ENCODE measurements at regions not wholly inside any gene's neighbourhood (a gene's known extent, or its start where the extent isn't known, plus 50 kb on each side); places are given as distances from the start of the nearest gene placed in this dataset.

DNA sequence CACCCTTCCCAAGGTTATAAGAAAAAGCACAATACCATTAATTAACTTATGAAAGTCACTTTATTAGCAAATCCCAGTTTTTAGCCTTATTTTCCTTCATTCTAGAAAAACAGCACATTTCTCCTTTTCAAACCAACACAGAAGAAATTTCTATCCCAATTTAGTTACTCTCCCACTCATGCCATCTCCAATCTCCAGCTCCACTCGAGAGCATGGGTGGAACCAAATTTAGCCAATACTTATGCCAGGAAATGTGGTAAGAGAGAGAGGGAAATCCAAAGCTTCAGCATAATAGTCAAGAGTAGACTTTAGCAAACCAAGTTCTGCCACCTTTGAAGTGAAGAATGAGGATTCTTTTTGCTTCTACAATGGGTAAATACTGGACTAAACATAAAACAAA, 288.8 kb downstream of the KIF2B start:
- Histone ChIP-seq H3K27me3 (no peaks in the 10 kb centered on the region), H3K4me1 (no peaks in the 10 kb centered on the region), H3K4me3 (no peak overlapping the region), H3K27ac (no peak overlapping the region), H3K36me3 (no peaks in the 10 kb centered on the region), H3K9me3 (peaks cover 0 to 10% (median 0%) of the 10 kb centered on the region in 12 donors)
- 26 to 37% (median 34%) methylated on average over 1 of the region's 1 CpG for WGBS, 4 donors
- TF ChIP-seq POLR2A (IDR thresholded peaks at IDR 0.05) = no peak
- TF ChIP-seq, protein P1, sequence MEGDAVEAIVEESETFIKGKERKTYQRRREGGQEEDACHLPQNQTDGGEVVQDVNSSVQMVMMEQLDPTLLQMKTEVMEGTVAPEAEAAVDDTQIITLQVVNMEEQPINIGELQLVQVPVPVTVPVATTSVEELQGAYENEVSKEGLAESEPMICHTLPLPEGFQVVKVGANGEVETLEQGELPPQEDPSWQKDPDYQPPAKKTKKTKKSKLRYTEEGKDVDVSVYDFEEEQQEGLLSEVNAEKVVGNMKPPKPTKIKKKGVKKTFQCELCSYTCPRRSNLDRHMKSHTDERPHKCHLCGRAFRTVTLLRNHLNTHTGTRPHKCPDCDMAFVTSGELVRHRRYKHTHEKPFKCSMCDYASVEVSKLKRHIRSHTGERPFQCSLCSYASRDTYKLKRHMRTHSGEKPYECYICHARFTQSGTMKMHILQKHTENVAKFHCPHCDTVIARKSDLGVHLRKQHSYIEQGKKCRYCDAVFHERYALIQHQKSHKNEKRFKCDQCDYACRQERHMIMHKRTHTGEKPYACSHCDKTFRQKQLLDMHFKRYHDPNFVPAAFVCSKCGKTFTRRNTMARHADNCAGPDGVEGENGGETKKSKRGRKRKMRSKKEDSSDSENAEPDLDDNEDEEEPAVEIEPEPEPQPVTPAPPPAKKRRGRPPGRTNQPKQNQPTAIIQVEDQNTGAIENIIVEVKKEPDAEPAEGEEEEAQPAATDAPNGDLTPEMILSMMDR (IDR thresholded peaks at IDR 0.05) = no peak
- DNase-seq (no peak), ATAC-seq (no peak)
- intact Hi-C loops (cut with DNase I) = no loop called here

DNA sequence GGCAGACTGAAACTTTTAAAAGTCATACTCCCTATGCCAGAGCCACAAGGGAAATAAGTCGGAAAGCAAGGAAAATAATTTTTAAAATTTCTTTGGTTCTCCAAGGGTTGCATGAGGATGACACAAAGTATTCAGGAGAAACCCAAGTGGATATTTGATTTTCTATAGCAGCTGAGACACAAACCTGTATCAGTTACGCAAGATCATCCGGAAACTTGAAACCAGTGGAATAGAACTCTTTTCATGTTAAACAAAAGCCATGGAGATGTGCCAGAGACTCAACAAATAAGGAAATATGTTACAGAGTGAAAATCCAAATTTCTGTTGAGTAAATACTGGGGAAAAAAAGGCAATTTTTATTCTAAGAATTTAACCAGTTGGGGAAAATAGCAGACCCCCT, 294.7 kb downstream of the KIF2B start:
- intact Hi-C loops (cut with DNase I) = no loop called here
- no peak for ATAC-seq
- Histone ChIP-seq H3K36me3 (no peaks in the 10 kb centered on the region), H3K4me3 (no peak overlapping the region), H3K27ac (no peak overlapping the region), H3K27me3 (no peaks in the 10 kb centered on the region), H3K9me3 (peaks cover 0 to 22% (median 5%) of the 10 kb centered on the region in 12 donors), H3K4me1 (no peaks in the 10 kb centered on the region)
- TF ChIP-seq, protein P1 (IDR thresholded peaks at IDR 0.05) = no peak
- no peak for TF ChIP-seq POLR2A (IDR thresholded peaks at IDR 0.05)
- no peak for DNase-seq
- WGBS, 4 donors = 83 to 87% (median 86%) methylated on average over 3 of the region's 3 CpGs

DNA sequence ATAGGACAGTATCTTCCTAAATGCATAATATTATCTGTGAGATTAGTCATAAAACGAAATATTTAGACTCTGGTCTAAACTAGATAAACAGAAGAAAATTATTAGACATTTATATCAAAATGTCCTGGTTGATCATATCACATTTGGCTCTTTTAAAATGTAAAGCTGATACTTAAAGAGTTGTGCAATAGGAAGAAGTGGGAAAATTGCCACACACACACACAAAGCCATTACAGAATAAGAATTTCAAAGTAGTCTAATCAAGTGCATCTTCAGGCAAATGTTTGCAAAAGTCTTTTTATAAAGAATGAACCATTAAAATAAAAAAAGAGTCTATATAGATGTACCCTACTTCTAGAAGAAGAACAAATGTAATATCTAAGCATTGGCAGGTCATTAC, 301.7 kb downstream of the KIF2B start:
- DNase-seq = no peak
- no peak overlapping the region for H3K4me3 ChIP-seq

DNA sequence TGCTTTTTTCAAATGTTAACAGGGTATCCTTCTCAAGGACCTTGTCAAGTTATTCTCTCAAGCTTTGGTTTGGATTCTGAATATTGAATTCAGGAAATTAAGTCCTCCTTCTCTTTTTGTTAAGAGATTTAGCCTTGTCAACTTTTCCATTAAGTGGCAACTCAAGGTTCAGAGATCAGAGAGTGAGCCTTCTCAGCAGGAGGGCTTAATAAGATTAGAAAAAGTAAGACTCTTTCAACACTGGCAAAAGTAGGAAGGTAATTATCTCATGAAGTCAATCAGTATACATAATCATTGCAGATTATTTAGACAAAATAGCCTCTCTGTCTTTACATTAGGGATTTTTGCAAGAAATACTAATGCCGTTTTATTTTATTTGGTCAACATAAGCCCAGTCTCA, 330.7 kb downstream of the KIF2B start:
- no peak overlapping the region for H3K27ac ChIP-seq
- DNase-seq (no peak), ATAC-seq (no peak)
- H3K4me3 ChIP-seq = no peak overlapping the region
- no peaks in the 10 kb centered on the region for H3K4me1 ChIP-seq
- 74 to 90% (median 88%) methylated on average over 1 of the region's 1 CpG for WGBS, 4 donors
- no peaks in the 10 kb centered on the region for H3K27me3 ChIP-seq
- intact Hi-C loops (cut with DNase I) = no loop called here
- TF ChIP-seq POLR2A (IDR thresholded peaks at IDR 0.05) = no peak
- TF ChIP-seq, protein P1 (IDR thresholded peaks at IDR 0.05) = no peak
- no peaks in the 10 kb centered on the region for H3K36me3 ChIP-seq
- H3K9me3 ChIP-seq = peaks cover 0 to 5% (median 0%) of the 10 kb centered on the region in 12 donors

More for the DNA sequence above, 301.7 kb downstream of the KIF2B start:
- no peaks in the 10 kb centered on the region for H3K36me3 ChIP-seq
- no peak overlapping the region for H3K27ac ChIP-seq
- no peaks in the 10 kb centered on the region for H3K27me3 ChIP-seq
- TF ChIP-seq, protein P1 (IDR thresholded peaks at IDR 0.05) = no peak
- no peak for TF ChIP-seq POLR2A (IDR thresholded peaks at IDR 0.05)
- intact Hi-C loops (cut with DNase I) = no loop called here
- no peaks in the 10 kb centered on the region for H3K4me1 ChIP-seq
- peaks cover 0 to 41% (median 21%) of the 10 kb centered on the region in 12 donors for H3K9me3 ChIP-seq
- no peak for ATAC-seq
- 12 to 24% (median 15%) methylated on average over 1 of the region's 1 CpG for WGBS, 4 donors

All from heart left ventricle (tissue), 16 donors.